Natural killer cell (primary cell): ENCODE measurements at regions not wholly inside any gene's neighbourhood (a gene's known extent, or its start where the extent isn't known, plus 50 kb on each side); places are given as distances from the start of the nearest gene placed in this dataset.

Experiments
- ATAC-seq, 3 donors: fragments of 150-1000 bp in 2 of 3; fragments of 200-7000 bp in 1 of 3; cut with Tn5 transposase; 1 replicate in 1 of 3; 2 replicates in 2 of 3; pipeline ENCODE4 v1.10.0; 2021; ENCODE audit warnings: mild to moderate bottlenecking in 2 of 3, moderate library complexity in 2 of 3
- DNase-seq, 2 donors: peaks; one replicate each; pipeline versions ENCODE4 v3.0.0 to v3.0.0-alpha.2; 2013 to 2021; ENCODE audit warnings: mixed read lengths in 1 of 2
- H3K27ac ChIP-seq: one replicate; pipeline ENCODE4 v1.5.1; 2013; ENCODE audit warnings: mild to moderate bottlenecking, low read length
- H3K27me3 ChIP-seq: one replicate; pipeline ENCODE4 v1.6.1; 2013; ENCODE audit warnings: low read length; ENCODE audit not compliant: control insufficient read depth, insufficient read depth
- H3K36me3 ChIP-seq: one replicate; pipeline ENCODE4 v1.6.1; 2013; ENCODE audit warnings: low read length; ENCODE audit not compliant: control insufficient read depth, insufficient read depth
- H3K4me1 ChIP-seq: one replicate; pipeline ENCODE4 v1.6.1; 2013; ENCODE audit warnings: low read length; ENCODE audit not compliant: control insufficient read depth, insufficient read depth
- H3K4me3 ChIP-seq: one replicate; pipeline ENCODE4 v1.5.1; 2013; ENCODE audit warnings: low read length
- H3K9me3 ChIP-seq: one replicate; pipeline ENCODE4 v1.6.1; 2013; ENCODE audit warnings: low read length; ENCODE audit not compliant: control insufficient read depth, insufficient read depth
- H3K27ac Mint-ChIP-seq, 2 donors: one replicate each; pipeline ENCODE4 v1.8.0; 2022; ENCODE audit warnings: mild to moderate bottlenecking in 2 of 2, mixed read lengths in 2 of 2, moderate library complexity in 1 of 2
- H3K27me3 Mint-ChIP-seq, 2 donors: one replicate each; pipeline ENCODE4 v1.8.0; 2022; ENCODE audit warnings: low read depth in 2 of 2, mixed read lengths in 2 of 2
- H3K36me3 Mint-ChIP-seq: one replicate; pipeline ENCODE4 v1.8.0; 2022; ENCODE audit warnings: mixed read lengths
- H3K4me1 Mint-ChIP-seq, 2 donors: one replicate each; pipeline ENCODE4 v1.8.0; 2022; ENCODE audit warnings: mixed read lengths in 2 of 2
- H3K4me3 Mint-ChIP-seq: one replicate; pipeline ENCODE4 v1.8.0; 2022; ENCODE audit warnings: mild to moderate bottlenecking, moderate library complexity, mixed read lengths
- H3K9me3 Mint-ChIP-seq, 2 donors: one replicate each; pipeline ENCODE4 v1.8.0; 2022; ENCODE audit warnings: mixed read lengths in 2 of 2
- CTCF ChIP-seq: fragments of 200-600 bp; IDR thresholded peaks from one replicate; pipeline ENCODE4 v1.8.0; 2022; ENCODE audit warnings: antibody characterized with exemption
- WGBS: methylation state at CpG from one replicate; pipeline ENCODE4 v1.1.7; 2013; ENCODE audit warnings: missing lambda C conversion rate; ENCODE audit not compliant: insufficient coverage; 5-methylcytosine and 5-hydroxymethylcytosine counted together
- intact Hi-C: fragments of 100-400 bp; cut with micrococcal nuclease; formaldehyde crosslinking; loops from one replicate; pipeline ENCODE4 v1.14.2; 2022

GRCh38 chr14:55841625-55842024, 261.6 kb downstream of the KTN1 start:
- no peak overlapping the region for H3K27ac Mint-ChIP-seq
- no peaks in the 10 kb centered on the region for H3K36me3 ChIP-seq
- H3K4me1 ChIP-seq, result no peaks in the 10 kb centered on the region
- no peaks in the 10 kb centered on the region for H3K9me3 Mint-ChIP-seq
- TF ChIP-seq CTCF, result no peak
- peaks cover 2 to 4% of the 10 kb centered on the region in 2 donors for H3K27me3 Mint-ChIP-seq
- no peak overlapping the region for H3K4me3 ChIP-seq
- ATAC-seq (no peak), DNase-seq (no peak)
- WGBS, result 78% methylated on average over 5 of the region's 6 CpGs
- no peak overlapping the region for H3K4me3 Mint-ChIP-seq
- no peaks in the 10 kb centered on the region for H3K4me1 Mint-ChIP-seq
- H3K27ac ChIP-seq, result no peak overlapping the region
- H3K36me3 Mint-ChIP-seq, result no peaks in the 10 kb centered on the region
- intact Hi-C loops, result no loop called here
- no peaks in the 10 kb centered on the region for H3K9me3 ChIP-seq
- H3K27me3 ChIP-seq, result no peaks in the 10 kb centered on the region

- Mint-ChIP-seq H3K9me3 (no peaks in the 10 kb centered on the region), H3K36me3 (no peaks in the 10 kb centered on the region), H3K27me3 (no peaks in the 10 kb centered on the region), H3K4me3 (no peak overlapping the region), H3K4me1 (no peaks in the 10 kb centered on the region), H3K27ac (no peak overlapping the region)
- no peak for ATAC-seq
- WGBS, result 93% methylated on average over 6 of the region's 8 CpGs
- Histone ChIP-seq H3K27ac (no peak overlapping the region), H3K9me3 (no peaks in the 10 kb centered on the region), H3K4me1 (no peaks in the 10 kb centered on the region), H3K4me3 (no peak overlapping the region), H3K36me3 (no peaks in the 10 kb centered on the region), H3K27me3 (no peaks in the 10 kb centered on the region)
- intact Hi-C loops, result no loop called here
- DNase-seq, result no peak
- TF ChIP-seq CTCF, result no peak
These were observed 263.9 kb downstream of the KTN1 start for GRCh38 chr14:55843718-55844403.

GRCh38 chr14:55845963-55846825, 266.2 kb downstream of the KTN1 start:
- 90% methylated on average over 9 of the region's 9 CpGs for WGBS
- no peaks in the 10 kb centered on the region for H3K36me3 ChIP-seq
- DNase-seq (no peak), ATAC-seq (no peak)
- Mint-ChIP-seq H3K4me3 (no peak overlapping the region), H3K9me3 (no peaks in the 10 kb centered on the region), H3K36me3 (no peaks in the 10 kb centered on the region), H3K27me3 (peaks cover 0 to 4% of the 10 kb centered on the region in 2 donors), H3K4me1 (no peaks in the 10 kb centered on the region), H3K27ac (no peak overlapping the region)
- H3K4me1 ChIP-seq, result no peaks in the 10 kb centered on the region
- no peaks in the 10 kb centered on the region for H3K27me3 ChIP-seq
- no peak for TF ChIP-seq CTCF
- H3K27ac ChIP-seq, result no peak overlapping the region
- H3K4me3 ChIP-seq, result no peak overlapping the region
- no peaks in the 10 kb centered on the region for H3K9me3 ChIP-seq
- intact Hi-C loops, result no loop called here
